ENCODE measurements at regions not wholly inside any gene's neighbourhood (a gene's known extent, or its start where the extent isn't known, plus 50 kb on each side); places are given as distances from the start of the nearest gene placed in this dataset.
A peak's percentile ranks its signal among the peaks of the same experiment; 100 is the strongest.

DNA sequence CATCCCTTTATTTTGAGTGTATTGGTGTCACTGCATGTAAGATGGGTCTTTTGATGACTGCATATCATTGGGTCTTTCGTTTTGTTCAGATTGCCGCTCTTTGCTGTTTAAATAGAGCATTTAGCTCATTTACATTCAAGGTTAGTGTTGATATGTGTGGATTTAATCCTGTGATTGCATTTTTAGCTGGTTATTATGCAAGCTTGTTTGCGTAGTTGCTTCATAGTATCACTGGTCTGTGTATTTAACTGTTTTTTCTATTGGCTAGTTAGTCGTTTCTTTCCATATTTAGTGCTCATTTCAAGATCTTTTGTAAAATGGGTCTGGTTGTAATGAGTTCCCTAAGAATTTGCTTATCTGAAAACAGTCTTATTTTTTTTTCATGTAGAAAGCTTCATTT is 1170.6 kb upstream of the SEL1L start:
- H3K27ac ChIP-seq: no peak overlapping the region
- H3K4me1 ChIP-seq: no peaks in the 10 kb centered on the region
- no peaks in the 10 kb centered on the region for H3K9me3 ChIP-seq
- H3K36me3 ChIP-seq: no peaks in the 10 kb centered on the region
- H3K4me3 ChIP-seq (replicated peaks in 1 of 3): no peak overlapping the region
- intact Hi-C loops (cut with DNase I): no loop called here
- DNase-seq: no peak
- 68 to 71% methylated on average over 4 of the region's 4 CpGs for WGBS, 2 donors
- no peaks in the 10 kb centered on the region for H3K27me3 ChIP-seq
- no peak for TF ChIP-seq POLR2A (IDR thresholded peaks at IDR 0.05)
- TF ChIP-seq, protein P1, sequence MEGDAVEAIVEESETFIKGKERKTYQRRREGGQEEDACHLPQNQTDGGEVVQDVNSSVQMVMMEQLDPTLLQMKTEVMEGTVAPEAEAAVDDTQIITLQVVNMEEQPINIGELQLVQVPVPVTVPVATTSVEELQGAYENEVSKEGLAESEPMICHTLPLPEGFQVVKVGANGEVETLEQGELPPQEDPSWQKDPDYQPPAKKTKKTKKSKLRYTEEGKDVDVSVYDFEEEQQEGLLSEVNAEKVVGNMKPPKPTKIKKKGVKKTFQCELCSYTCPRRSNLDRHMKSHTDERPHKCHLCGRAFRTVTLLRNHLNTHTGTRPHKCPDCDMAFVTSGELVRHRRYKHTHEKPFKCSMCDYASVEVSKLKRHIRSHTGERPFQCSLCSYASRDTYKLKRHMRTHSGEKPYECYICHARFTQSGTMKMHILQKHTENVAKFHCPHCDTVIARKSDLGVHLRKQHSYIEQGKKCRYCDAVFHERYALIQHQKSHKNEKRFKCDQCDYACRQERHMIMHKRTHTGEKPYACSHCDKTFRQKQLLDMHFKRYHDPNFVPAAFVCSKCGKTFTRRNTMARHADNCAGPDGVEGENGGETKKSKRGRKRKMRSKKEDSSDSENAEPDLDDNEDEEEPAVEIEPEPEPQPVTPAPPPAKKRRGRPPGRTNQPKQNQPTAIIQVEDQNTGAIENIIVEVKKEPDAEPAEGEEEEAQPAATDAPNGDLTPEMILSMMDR (IDR thresholded peaks at IDR 0.05): no peak

DNA sequence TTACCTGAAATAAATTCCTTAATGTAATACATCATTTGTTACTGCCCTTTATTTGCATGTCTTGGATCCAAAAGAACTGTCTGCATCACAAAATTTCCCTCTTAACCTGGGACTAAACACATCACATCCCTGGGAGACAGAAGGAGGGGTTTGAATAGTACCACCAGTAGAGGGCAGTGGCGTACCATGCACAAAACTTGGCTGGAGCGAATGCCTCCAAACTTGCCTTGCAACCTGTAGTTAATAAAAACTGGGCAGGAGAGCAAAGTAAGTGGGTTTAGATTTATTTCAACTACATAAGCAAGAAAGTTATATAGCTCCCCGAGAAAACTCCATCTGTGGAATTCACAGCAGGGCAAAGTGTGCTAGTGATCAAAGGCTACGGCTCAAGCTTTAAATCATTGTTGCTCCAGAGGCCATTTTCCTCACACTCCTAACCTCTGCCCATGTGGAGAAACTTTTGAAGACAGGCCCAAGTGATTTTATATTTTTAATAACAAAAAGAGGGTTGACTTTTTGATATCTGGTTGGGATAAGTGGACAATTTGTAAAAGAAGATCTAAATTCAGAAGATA is 1176.7 kb upstream of the SEL1L start:
- peak; percentile 74 to 82 for DNase-seq
- no peak for TF ChIP-seq POLR2A (IDR thresholded peaks at IDR 0.05)
- TF ChIP-seq, protein P1 (IDR thresholded peaks at IDR 0.05): peak; percentile 45 to 90 (median 80)

DNA sequence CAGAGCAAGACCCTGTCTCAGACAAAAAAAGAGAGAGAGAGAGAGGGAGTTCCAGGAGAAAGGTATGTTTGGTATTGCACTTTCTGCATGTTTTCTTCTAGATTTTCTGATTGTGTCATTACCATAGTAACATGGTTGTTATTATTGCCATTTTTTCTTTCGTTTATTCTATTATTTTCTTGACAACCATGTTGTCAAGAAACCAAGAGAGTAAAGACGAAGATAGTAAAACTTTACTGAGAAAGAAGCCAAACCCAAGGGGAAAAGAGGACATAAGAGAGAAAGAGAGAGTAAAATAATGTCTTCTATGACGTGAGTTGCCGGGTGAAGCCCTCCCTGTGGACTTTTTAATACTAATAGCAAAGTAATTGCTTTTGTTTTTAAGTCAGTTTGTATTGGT is 1186.0 kb upstream of the SEL1L start:
- H3K9me3 ChIP-seq: no peaks in the 10 kb centered on the region
- 60 to 61% methylated on average over 4 of the region's 4 CpGs for WGBS, 2 donors

More for the DNA sequence above, 1176.7 kb upstream of the SEL1L start:
- H3K9me3 ChIP-seq: no peaks in the 10 kb centered on the region
- WGBS, 2 donors: 57 to 59% methylated on average over 4 of the region's 4 CpGs
- H3K4me3 ChIP-seq (replicated peaks in 1 of 3): no peak overlapping the region
- no peaks in the 10 kb centered on the region for H3K36me3 ChIP-seq
- no peaks in the 10 kb centered on the region for H3K4me1 ChIP-seq
- H3K27me3 ChIP-seq: no peaks in the 10 kb centered on the region
- intact Hi-C loops (cut with DNase I): no loop called here
- H3K27ac ChIP-seq: no peak overlapping the region

DNA sequence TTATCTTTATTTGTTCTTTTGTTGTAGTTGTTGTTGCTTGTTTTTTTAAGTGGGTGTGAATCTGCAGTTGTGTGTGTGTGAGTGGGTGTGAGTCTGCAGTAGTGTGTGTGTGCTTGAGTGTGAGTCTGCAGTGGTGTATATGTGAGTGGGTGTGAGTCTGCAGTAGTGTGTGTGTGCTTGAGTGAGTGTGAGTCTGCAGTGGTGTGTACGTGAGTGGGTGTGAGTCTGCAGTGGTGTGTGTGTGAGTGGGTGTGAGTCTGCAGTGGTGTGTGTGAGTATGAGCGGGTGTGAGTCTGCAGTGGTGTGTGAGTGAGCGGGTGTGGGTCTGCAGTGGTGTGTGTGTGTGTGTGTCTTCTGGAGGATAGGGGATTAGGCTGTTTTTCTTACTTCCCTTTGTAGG is 1186.8 kb upstream of the SEL1L start:
- H3K4me1 ChIP-seq: peaks cover 0 to 10% of the 10 kb centered on the region in 2 donors
- no peaks in the 10 kb centered on the region for H3K9me3 ChIP-seq
- TF ChIP-seq POLR2A (IDR thresholded peaks at IDR 0.05): no peak
- TF ChIP-seq, protein P1 (IDR thresholded peaks at IDR 0.05): no peak
- H3K27ac ChIP-seq: no peak overlapping the region
- no peaks in the 10 kb centered on the region for H3K36me3 ChIP-seq
- 86 to 95% methylated on average over 3 of the region's 3 CpGs for WGBS, 2 donors
- no peak for DNase-seq
- H3K4me3 ChIP-seq (replicated peaks in 1 of 3): no peak overlapping the region
- intact Hi-C loops (cut with DNase I): no loop called here
- no peaks in the 10 kb centered on the region for H3K27me3 ChIP-seq

More for the DNA sequence above, 1186.0 kb upstream of the SEL1L start:
- no peak overlapping the region for H3K4me3 ChIP-seq (replicated peaks in 1 of 3)
- H3K27me3 ChIP-seq: no peaks in the 10 kb centered on the region
- H3K27ac ChIP-seq: no peak overlapping the region
- no peak for DNase-seq
- intact Hi-C loops (cut with DNase I): no loop called here
- H3K4me1 ChIP-seq: peaks cover 0 to 10% of the 10 kb centered on the region in 2 donors
- H3K36me3 ChIP-seq: no peaks in the 10 kb centered on the region
- TF ChIP-seq, protein P1 (IDR thresholded peaks at IDR 0.05): no peak
- no peak for TF ChIP-seq POLR2A (IDR thresholded peaks at IDR 0.05)

DNA sequence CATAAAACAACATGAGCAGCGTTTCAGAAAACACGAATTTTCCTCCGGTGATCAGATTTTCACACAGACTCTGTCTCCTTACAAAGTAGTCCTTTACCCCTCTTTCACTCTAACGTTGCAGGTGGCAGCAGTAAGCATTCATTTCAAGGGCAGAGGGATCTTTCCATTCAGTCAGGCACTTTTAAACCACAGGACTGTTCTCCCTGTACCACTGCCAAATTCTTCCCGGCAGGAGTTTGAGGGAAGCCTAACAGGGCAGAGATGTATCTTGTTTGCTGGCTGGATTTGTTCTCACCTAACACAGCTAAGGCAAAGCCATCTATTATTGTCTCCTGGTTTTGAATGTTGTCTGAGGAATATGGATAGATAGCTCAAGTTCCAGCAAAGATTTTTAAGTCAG is 1187.3 kb upstream of the SEL1L start:
- Histone ChIP-seq H3K9me3 (no peaks in the 10 kb centered on the region), H3K4me1 (peaks cover 0 to 10% of the 10 kb centered on the region in 2 donors), H3K27me3 (no peaks in the 10 kb centered on the region), H3K27ac (no peak overlapping the region), H3K36me3 (no peaks in the 10 kb centered on the region), H3K4me3 (replicated peaks in 1 of 3) (no peak overlapping the region)
- 51 to 56% methylated on average over 5 of the region's 5 CpGs for WGBS, 2 donors
- intact Hi-C loops (cut with DNase I): no loop called here
- TF ChIP-seq POLR2A (IDR thresholded peaks at IDR 0.05): no peak
- TF ChIP-seq, protein P1 (IDR thresholded peaks at IDR 0.05): no peak
- DNase-seq: peak; percentile 30 to 39
